CD14-positive monocyte (primary cell): ENCODE measurements at regions not wholly inside any gene's neighbourhood (a gene's known extent, or its start where the extent isn't known, plus 50 kb on each side); places are given as distances from the start of the nearest gene placed in this dataset.
A peak's percentile ranks its signal among the peaks of the same experiment; 100 is the strongest.

Experiments used
- DNase-seq, 3 donors: peaks; one replicate each; pipeline ENCODE4 v3.0.0-alpha.2; 2011 to 2022
- H2AFZ ChIP-seq: 2 replicates; pipeline ENCODE4 v1.6.0; 2012; ENCODE audit warnings: mild to moderate bottlenecking, low read depth, low read length, inconsistent platforms; ENCODE audit not compliant: insufficient read depth, poor library complexity, severe bottlenecking
- H3K27ac ChIP-seq, 2 donors: 1 replicate in 1 of 2; 2 replicates in 1 of 2; pipeline ENCODE4 v1.5.1; 2012 to 2013; ENCODE audit warnings: low read length in 2 of 2, control low read depth in 1 of 2, inconsistent platforms in 1 of 2, low read depth in 1 of 2, mild to moderate bottlenecking in 1 of 2
- H3K27me3 ChIP-seq, 2 donors: one replicate each; pipeline versions ENCODE4 v1.6.0 to v1.6.1; 2011 to 2013; ENCODE audit warnings: low read length in 2 of 2; ENCODE audit not compliant: control insufficient read depth in 2 of 2, insufficient read depth in 2 of 2
- H3K36me3 ChIP-seq, 2 donors: replicated peaks in 1 of 2; 1 replicate in 1 of 2; 2 replicates in 1 of 2; pipeline versions ENCODE4 v1.5.1 to v1.6.1; 2012 to 2013; ENCODE audit warnings: low read length in 2 of 2, control low read depth in 1 of 2, inconsistent platforms in 1 of 2, mild to moderate bottlenecking in 1 of 2; ENCODE audit not compliant: insufficient read depth in 2 of 2, control insufficient read depth in 1 of 2
- H3K4me1 ChIP-seq, 2 donors: 1 replicate in 1 of 2; 2 replicates in 1 of 2; pipeline versions ENCODE4 v1.5.1 to v1.6.1; 2012 to 2013; ENCODE audit warnings: low read length in 2 of 2, control low read depth in 1 of 2, inconsistent platforms in 1 of 2, mild to moderate bottlenecking in 1 of 2, moderate library complexity in 1 of 2; ENCODE audit not compliant: insufficient read depth in 2 of 2, control insufficient read depth in 1 of 2
- H3K4me2 ChIP-seq: replicated peaks from 2 replicates; pipeline ENCODE3; 2012; ENCODE audit warnings: low read length, moderate library complexity, mild to moderate bottlenecking; ENCODE audit not compliant: poor library complexity, severe bottlenecking; ENCODE audit errors: extremely low read depth
- H3K4me3 ChIP-seq, 3 experiments: fragments of 200-600 bp in 1 of 3; sonication (generic) in 1 of 3; replicated peaks in 1 of 3; 1 replicate in 2 of 3; 2 replicates in 1 of 3; pipeline ENCODE4 v1.5.1; 2011 to 2013; ENCODE audit warnings: low read length in 3 of 3, mild to moderate bottlenecking in 3 of 3, control low read depth in 2 of 3, low read depth in 2 of 3, inconsistent platforms in 1 of 3, moderate library complexity in 1 of 3
- H3K79me2 ChIP-seq: 2 replicates; pipeline ENCODE4 v1.6.0; 2012; ENCODE audit warnings: mild to moderate bottlenecking, control low read depth, inconsistent platforms, low read length, moderate library complexity; ENCODE audit not compliant: insufficient read depth
- H3K9ac ChIP-seq: 2 replicates; pipeline ENCODE4 v1.6.0; 2017; ENCODE audit warnings: low read length, mild to moderate bottlenecking; ENCODE audit not compliant: insufficient read depth, poor library complexity, severe bottlenecking
- H3K9me3 ChIP-seq, 2 donors: replicated peaks in 1 of 2; 1 replicate in 1 of 2; 2 replicates in 1 of 2; pipeline versions ENCODE4 v1.5.1 to v1.6.1; 2012 to 2013; ENCODE audit warnings: low read length in 2 of 2, control low read depth in 1 of 2; ENCODE audit not compliant: control insufficient read depth in 1 of 2, insufficient read depth in 1 of 2
- H4K20me1 ChIP-seq: 2 replicates; pipeline ENCODE4 v1.6.0; 2012; ENCODE audit warnings: mild to moderate bottlenecking, low read length, control low read depth, moderate library complexity; ENCODE audit not compliant: insufficient read depth
- H3K27ac Mint-ChIP-seq, 7 donors: one replicate each; pipeline ENCODE4 v1.8.0; 2020; ENCODE audit warnings: mild to moderate bottlenecking in 7 of 7, mixed read lengths in 7 of 7, moderate library complexity in 6 of 7, inconsistent platforms in 2 of 7
- H3K27me3 Mint-ChIP-seq, 3 donors: one replicate each; pipeline ENCODE4 v1.8.0; 2021 to 2022; ENCODE audit warnings: low read depth in 3 of 3, mild to moderate bottlenecking in 3 of 3, mixed read lengths in 3 of 3, moderate library complexity in 3 of 3, inconsistent platforms in 1 of 3
- H3K36me3 Mint-ChIP-seq, 2 donors: one replicate each; pipeline ENCODE4 v1.8.0; 2020; ENCODE audit warnings: mixed read lengths in 2 of 2, inconsistent platforms in 1 of 2, mild to moderate bottlenecking in 1 of 2
- H3K4me1 Mint-ChIP-seq: one replicate; pipeline ENCODE4 v1.8.0; 2020; ENCODE audit warnings: mild to moderate bottlenecking, mixed read lengths
- H3K4me3 Mint-ChIP-seq, 2 donors: one replicate each; pipeline ENCODE4 v1.8.0; 2020; ENCODE audit warnings: mild to moderate bottlenecking in 2 of 2, mixed read lengths in 2 of 2, moderate library complexity in 1 of 2
- H3K9me3 Mint-ChIP-seq, 7 donors: one replicate each; pipeline ENCODE4 v1.8.0; 2020 to 2022; ENCODE audit warnings: mixed read lengths in 7 of 7, mild to moderate bottlenecking in 6 of 7, moderate library complexity in 6 of 7, inconsistent platforms in 2 of 7
- WGBS: methylation state at CpG from one replicate; pipeline ENCODE4 v1.1.5; 2013; ENCODE audit warnings: missing lambda C conversion rate; ENCODE audit not compliant: insufficient coverage; 5-methylcytosine and 5-hydroxymethylcytosine counted together
- intact Hi-C, 2 donors: fragments of 100-400 bp; cut with micrococcal nuclease; formaldehyde crosslinking; loops; one replicate each; pipeline versions ENCODE4 v1.15.0 to v1.15.1; 2023
- TF ChIP-seq, protein P1 (sequence below): fragments of 200-600 bp; IDR thresholded peaks from one replicate; pipeline ENCODE4 v1.8.0; 2022; ENCODE audit warnings: antibody characterized with exemption, mild to moderate bottlenecking

DNA sequence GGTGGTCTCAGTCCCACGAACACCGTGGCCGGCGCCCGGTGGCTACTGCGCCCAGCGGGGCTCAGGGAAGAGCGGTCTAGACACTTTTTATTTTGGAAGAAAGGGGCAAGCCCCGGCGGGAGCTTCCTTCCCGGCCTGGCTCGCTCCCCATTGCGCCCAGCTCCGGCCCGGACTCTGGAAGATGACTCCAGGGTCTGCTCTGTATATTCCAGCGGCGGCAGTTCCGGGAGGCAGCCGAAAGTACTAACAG is 225.1 kb upstream of the CRY1 start:
- peak overlapping the region; percentile 99 for H3K4me2 ChIP-seq
- peaks cover 0 to 5% of the 10 kb centered on the region in 2 donors for H3K36me3 Mint-ChIP-seq
- H3K27ac ChIP-seq = no peak overlapping the region
- H3K27me3 Mint-ChIP-seq = peaks cover 28 to 40% (median 29%) of the 10 kb centered on the region in 3 donors
- 1% methylated on average over 19 of the region's 19 CpGs for WGBS
- peak overlapping the region; percentile 60 for H3K9ac ChIP-seq
- no peaks in the 10 kb centered on the region for H3K9me3 ChIP-seq
- H3K27me3 ChIP-seq = peaks cover 0 to 14% of the 10 kb centered on the region in 2 donors
- peaks cover 54 to 64% of the 10 kb centered on the region in 2 donors for H3K4me1 ChIP-seq
- H3K79me2 ChIP-seq = peaks cover 6% of the 10 kb centered on the region
- no peak for DNase-seq
- H3K36me3 ChIP-seq = no peaks in the 10 kb centered on the region
- H3K27ac Mint-ChIP-seq = peak overlapping the region in 4 of 7 donors; percentile 33 to 84 (median 66)
- H3K4me3 ChIP-seq = peak overlapping the region; percentile 70 to 85 (median 81)
- TF ChIP-seq, protein P1, sequence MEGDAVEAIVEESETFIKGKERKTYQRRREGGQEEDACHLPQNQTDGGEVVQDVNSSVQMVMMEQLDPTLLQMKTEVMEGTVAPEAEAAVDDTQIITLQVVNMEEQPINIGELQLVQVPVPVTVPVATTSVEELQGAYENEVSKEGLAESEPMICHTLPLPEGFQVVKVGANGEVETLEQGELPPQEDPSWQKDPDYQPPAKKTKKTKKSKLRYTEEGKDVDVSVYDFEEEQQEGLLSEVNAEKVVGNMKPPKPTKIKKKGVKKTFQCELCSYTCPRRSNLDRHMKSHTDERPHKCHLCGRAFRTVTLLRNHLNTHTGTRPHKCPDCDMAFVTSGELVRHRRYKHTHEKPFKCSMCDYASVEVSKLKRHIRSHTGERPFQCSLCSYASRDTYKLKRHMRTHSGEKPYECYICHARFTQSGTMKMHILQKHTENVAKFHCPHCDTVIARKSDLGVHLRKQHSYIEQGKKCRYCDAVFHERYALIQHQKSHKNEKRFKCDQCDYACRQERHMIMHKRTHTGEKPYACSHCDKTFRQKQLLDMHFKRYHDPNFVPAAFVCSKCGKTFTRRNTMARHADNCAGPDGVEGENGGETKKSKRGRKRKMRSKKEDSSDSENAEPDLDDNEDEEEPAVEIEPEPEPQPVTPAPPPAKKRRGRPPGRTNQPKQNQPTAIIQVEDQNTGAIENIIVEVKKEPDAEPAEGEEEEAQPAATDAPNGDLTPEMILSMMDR = no peak
- H4K20me1 ChIP-seq = peaks cover 4% of the 10 kb centered on the region
- peaks cover 0 to 6% (median 0%) of the 10 kb centered on the region in 7 donors for H3K9me3 Mint-ChIP-seq
- intact Hi-C loops = loop anchor here in 1 of 2 donors (1.0 to 5.0 kb wide), 2 partner anchors 10 to 84 kb away; no protein-coding TSS in a partner anchor
- peaks cover 47% of the 10 kb centered on the region for H3K4me1 Mint-ChIP-seq
- peak overlapping the region; percentile 84 for H2AFZ ChIP-seq
- H3K4me3 Mint-ChIP-seq = peak overlapping the region; percentile 89 to 95

- peak overlapping the region; percentile 70 to 85 (median 81) for H3K4me3 ChIP-seq
- TF ChIP-seq, protein P1 = no peak
- peaks cover 6% of the 10 kb centered on the region for H3K79me2 ChIP-seq
- Mint-ChIP-seq H3K4me1 (peaks cover 50% of the 10 kb centered on the region), H3K4me3 (peak overlapping the region; percentile 89 to 95), H3K9me3 (peaks cover 0 to 6% (median 0%) of the 10 kb centered on the region in 7 donors), H3K27ac (peak overlapping the region in 4 of 7 donors; percentile 33 to 68 (median 50)), H3K36me3 (peaks cover 0 to 5% of the 10 kb centered on the region in 2 donors), H3K27me3 (peaks cover 28 to 40% (median 29%) of the 10 kb centered on the region in 3 donors)
- H3K9me3 ChIP-seq = no peaks in the 10 kb centered on the region
- under 1% methylated on average over 72 of the region's 72 CpGs for WGBS
- H3K36me3 ChIP-seq = no peaks in the 10 kb centered on the region
- intact Hi-C loops = loop anchor here in 1 of 2 donors (1.0 to 5.0 kb wide), 2 partner anchors 9 to 83 kb away; no protein-coding TSS in a partner anchor
- H3K4me1 ChIP-seq = peaks cover 57 to 64% of the 10 kb centered on the region in 2 donors
- peak overlapping the region; percentile 99 for H3K4me2 ChIP-seq
- H3K9ac ChIP-seq = peak overlapping the region; percentile 60
- H3K27ac ChIP-seq = no peak overlapping the region
- DNase-seq = peak; percentile 24 to 35 (median 25)
- peaks cover 4% of the 10 kb centered on the region for H4K20me1 ChIP-seq
- peaks cover 0 to 14% of the 10 kb centered on the region in 2 donors for H3K27me3 ChIP-seq
- H2AFZ ChIP-seq = peak overlapping the region; percentile 84
These were observed 225.6 kb upstream of the CRY1 start for GRCh38 chr12:107318806-107319532.
